Chondrocyte (in vitro differentiated cells): ENCODE measurements at regions not wholly inside any gene's neighbourhood (a gene's known extent, or its start where the extent isn't known, plus 50 kb on each side); places are given as distances from the start of the nearest gene placed in this dataset.

Experiments used
- DNase-seq: peaks from one replicate; pipeline ENCODE4 v3.0.0; 2021; ENCODE audit warnings: mixed read lengths, low spot score
- H3K27ac Mint-ChIP-seq: one replicate; pipeline ENCODE4 v1.8.0; 2021; ENCODE audit warnings: mild to moderate bottlenecking, moderate library complexity, mixed read lengths; ENCODE audit not compliant: unreplicated experiment
- H3K27me3 Mint-ChIP-seq: 2 replicates; pipeline ENCODE4 v1.8.0; 2021; ENCODE audit warnings: low read depth, mixed read lengths
- H3K36me3 Mint-ChIP-seq: 2 replicates; pipeline ENCODE4 v1.8.0; 2021; ENCODE audit warnings: low read depth, mixed read lengths
- H3K4me1 Mint-ChIP-seq: 2 replicates; pipeline ENCODE4 v1.8.0; 2021; ENCODE audit warnings: low read depth, mild to moderate bottlenecking, mixed read lengths
- H3K4me3 Mint-ChIP-seq: one replicate; pipeline ENCODE4 v1.8.0; 2021; ENCODE audit warnings: mild to moderate bottlenecking, moderate library complexity, mixed read lengths; ENCODE audit not compliant: unreplicated experiment
- H3K9me3 Mint-ChIP-seq: 2 replicates; pipeline ENCODE4 v1.8.0; 2021; ENCODE audit warnings: low read depth, mixed read lengths
- TF ChIP-seq, protein P1 (sequence below): fragments of 200-600 bp; sonication (generic); IDR thresholded peaks from 2 replicates; pipeline ENCODE4 v1.5.0; 2021; ENCODE audit warnings: antibody characterized with exemption, mild to moderate bottlenecking, moderate library complexity

DNA sequence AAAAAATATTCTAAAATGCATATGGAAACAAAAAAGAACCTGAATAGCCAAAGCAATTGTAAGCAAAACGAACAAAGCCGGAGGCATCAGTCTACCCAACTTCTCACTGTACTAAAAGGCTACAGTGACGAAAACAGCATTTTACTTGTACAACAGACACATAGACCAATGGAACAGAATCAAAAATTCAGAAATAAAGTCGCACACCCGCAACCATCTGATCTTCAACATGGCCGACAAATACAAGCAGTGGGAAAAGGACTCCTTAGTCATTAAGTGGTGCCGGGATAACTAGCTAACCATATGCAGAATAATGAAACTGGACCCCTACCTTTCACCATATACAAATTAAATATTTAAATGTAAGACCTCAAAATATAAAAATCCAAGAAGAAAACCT lies 203.9 kb upstream of the PPFIA2 start:
- H3K9me3 Mint-ChIP-seq: no peaks in the 10 kb centered on the region

DNA sequence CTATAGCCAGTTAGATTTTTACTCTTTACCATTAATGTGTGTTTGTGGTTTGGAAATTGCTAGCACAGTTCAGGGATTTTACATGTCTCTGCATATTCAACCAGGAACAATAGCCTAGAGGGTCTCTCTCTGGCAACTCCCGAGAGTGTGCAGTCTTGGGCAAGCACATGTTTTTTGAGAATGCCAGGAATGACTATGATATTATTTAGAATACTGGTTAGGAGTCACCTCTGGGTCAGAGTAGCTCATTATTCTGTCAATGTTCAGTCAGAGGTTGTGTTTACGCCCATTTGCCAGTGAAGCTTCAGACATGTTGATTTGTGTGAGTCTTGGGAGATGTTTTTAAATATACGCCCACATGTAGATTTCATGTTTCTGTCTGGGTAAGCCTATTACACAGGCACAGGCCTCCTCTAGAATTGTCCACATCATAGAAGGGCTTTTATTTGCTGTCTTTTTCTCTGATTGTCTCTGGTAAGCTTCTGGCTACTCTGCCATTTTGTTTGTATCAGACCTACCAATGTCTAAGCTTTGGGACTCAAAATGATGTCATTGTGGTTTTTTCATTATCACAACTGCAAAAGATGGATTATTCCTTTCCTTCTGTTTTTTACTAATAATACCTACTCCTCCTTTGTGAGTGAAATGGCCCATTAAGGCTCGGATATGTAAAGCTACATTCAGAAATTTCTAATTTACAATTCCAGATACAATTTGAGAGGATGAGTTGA lies 203.1 kb upstream of the PPFIA2 start:
- Mint-ChIP-seq H3K27me3 (peaks cover 6% of the 10 kb centered on the region), H3K9me3 (no peaks in the 10 kb centered on the region), H3K27ac (no peak overlapping the region), H3K4me1 (no peaks in the 10 kb centered on the region), H3K36me3 (no peaks in the 10 kb centered on the region), H3K4me3 (no peak overlapping the region)
- TF ChIP-seq, protein P1, sequence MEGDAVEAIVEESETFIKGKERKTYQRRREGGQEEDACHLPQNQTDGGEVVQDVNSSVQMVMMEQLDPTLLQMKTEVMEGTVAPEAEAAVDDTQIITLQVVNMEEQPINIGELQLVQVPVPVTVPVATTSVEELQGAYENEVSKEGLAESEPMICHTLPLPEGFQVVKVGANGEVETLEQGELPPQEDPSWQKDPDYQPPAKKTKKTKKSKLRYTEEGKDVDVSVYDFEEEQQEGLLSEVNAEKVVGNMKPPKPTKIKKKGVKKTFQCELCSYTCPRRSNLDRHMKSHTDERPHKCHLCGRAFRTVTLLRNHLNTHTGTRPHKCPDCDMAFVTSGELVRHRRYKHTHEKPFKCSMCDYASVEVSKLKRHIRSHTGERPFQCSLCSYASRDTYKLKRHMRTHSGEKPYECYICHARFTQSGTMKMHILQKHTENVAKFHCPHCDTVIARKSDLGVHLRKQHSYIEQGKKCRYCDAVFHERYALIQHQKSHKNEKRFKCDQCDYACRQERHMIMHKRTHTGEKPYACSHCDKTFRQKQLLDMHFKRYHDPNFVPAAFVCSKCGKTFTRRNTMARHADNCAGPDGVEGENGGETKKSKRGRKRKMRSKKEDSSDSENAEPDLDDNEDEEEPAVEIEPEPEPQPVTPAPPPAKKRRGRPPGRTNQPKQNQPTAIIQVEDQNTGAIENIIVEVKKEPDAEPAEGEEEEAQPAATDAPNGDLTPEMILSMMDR: no peak
- DNase-seq: no peak

More for the DNA sequence above, 203.9 kb upstream of the PPFIA2 start:
- no peaks in the 10 kb centered on the region for H3K4me1 Mint-ChIP-seq
- H3K27ac Mint-ChIP-seq: no peak overlapping the region
- H3K4me3 Mint-ChIP-seq: no peak overlapping the region
- peaks cover 6% of the 10 kb centered on the region for H3K27me3 Mint-ChIP-seq
- TF ChIP-seq, protein P1: no peak
- no peak for DNase-seq
- no peaks in the 10 kb centered on the region for H3K36me3 Mint-ChIP-seq

DNA sequence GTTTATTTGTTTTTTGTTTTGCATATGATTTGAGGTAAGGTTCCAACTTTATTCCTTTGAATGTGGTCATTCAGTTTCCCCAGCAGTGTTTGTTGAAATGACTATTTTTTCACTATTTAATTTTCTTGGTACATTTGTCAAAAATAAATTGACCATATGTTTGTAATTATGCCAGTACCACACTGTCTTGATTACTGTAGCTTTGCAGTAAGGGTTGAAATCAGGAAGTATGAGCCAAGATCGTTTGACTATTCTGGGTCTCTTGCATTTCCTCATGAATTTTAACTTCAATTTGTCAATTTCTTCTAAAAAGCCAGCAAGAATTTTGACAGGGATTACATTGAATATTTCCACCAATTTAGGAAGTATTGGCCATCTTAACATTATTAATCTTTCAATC lies 199.3 kb upstream of the PPFIA2 start:
- no peak overlapping the region for H3K27ac Mint-ChIP-seq
- no peaks in the 10 kb centered on the region for H3K4me1 Mint-ChIP-seq
- H3K9me3 Mint-ChIP-seq: no peaks in the 10 kb centered on the region
- no peak for DNase-seq
- TF ChIP-seq, protein P1: no peak
- no peak overlapping the region for H3K4me3 Mint-ChIP-seq
- H3K27me3 Mint-ChIP-seq: peaks cover 9% of the 10 kb centered on the region
- H3K36me3 Mint-ChIP-seq: no peaks in the 10 kb centered on the region

DNA sequence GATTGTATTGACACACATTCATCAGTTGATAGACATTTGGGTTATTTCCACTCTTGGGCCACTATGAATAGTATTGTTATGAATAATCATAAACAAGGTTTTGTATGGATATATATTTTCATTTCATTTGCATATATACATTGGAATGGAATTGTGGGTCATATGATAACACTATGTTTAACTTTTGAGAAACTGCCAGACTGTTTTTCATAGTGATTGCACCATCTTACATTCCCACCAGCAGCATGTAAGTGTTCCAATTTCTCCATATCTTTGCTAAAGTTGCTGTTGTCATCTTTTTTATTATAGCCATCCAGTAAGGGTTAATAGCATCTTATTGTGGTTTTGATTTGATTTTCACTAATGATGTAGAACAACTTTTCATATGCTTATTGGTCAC lies 198.5 kb upstream of the PPFIA2 start:
- H3K27me3 Mint-ChIP-seq: peaks cover 9% of the 10 kb centered on the region
- H3K4me3 Mint-ChIP-seq: no peak overlapping the region
- no peak overlapping the region for H3K27ac Mint-ChIP-seq
- no peak for DNase-seq
- TF ChIP-seq, protein P1: no peak
- H3K4me1 Mint-ChIP-seq: no peaks in the 10 kb centered on the region
- no peaks in the 10 kb centered on the region for H3K9me3 Mint-ChIP-seq
- no peaks in the 10 kb centered on the region for H3K36me3 Mint-ChIP-seq

DNA sequence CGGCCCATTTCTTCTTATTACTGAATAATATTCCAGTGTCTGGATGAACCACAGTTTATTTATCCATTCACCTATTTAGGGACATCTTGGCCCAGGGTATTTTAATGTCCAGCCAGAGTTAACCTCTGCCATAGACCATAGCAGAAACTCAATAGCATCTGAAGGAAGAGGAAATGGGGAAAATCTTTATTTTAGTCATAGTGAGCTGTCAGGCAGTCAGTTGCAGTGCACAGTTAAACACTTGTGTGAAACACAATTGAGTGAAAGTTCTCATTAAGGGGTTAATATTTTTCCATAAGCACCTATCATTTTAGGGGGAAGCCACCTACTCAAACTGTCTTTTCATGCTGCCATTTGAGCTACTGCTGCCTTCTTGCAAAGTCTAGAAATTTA lies 197.3 kb upstream of the PPFIA2 start:
- DNase-seq: no peak
- no peaks in the 10 kb centered on the region for H3K4me1 Mint-ChIP-seq
- no peaks in the 10 kb centered on the region for H3K9me3 Mint-ChIP-seq
- no peak overlapping the region for H3K27ac Mint-ChIP-seq
- H3K4me3 Mint-ChIP-seq: no peak overlapping the region
- no peaks in the 10 kb centered on the region for H3K36me3 Mint-ChIP-seq
- peaks cover 7% of the 10 kb centered on the region for H3K27me3 Mint-ChIP-seq
- TF ChIP-seq, protein P1: no peak
